ENCODE measurements at regions not wholly inside any gene's neighbourhood (a gene's known extent, or its start where the extent isn't known, plus 50 kb on each side); places are given as distances from the start of the nearest gene placed in this dataset.

- H3K27ac ChIP-seq (ENCODE audit: low read depth, low read length) = no peak overlapping the region
- H3K4me3 ChIP-seq (ENCODE audit: low read depth in 1 of 2, low read length in 2 of 2) = no peak overlapping the region
- no peaks in the 10 kb centered on the region for H3K36me3 ChIP-seq (ENCODE audit: control insufficient read depth in 1 of 2, insufficient read depth in 2 of 2, low read length in 2 of 2)
- no peaks in the 10 kb centered on the region for H3K27me3 ChIP-seq (ENCODE audit: control insufficient read depth in 1 of 2, insufficient read depth in 2 of 2, low read length in 2 of 2)
- no peaks in the 10 kb centered on the region for H3K9me3 ChIP-seq (ENCODE audit: control insufficient read depth in 1 of 2, low read length in 2 of 2)
- H3K4me1 ChIP-seq (ENCODE audit: control insufficient read depth in 1 of 2, insufficient read depth in 2 of 2, low read length in 2 of 2) = no peaks in the 10 kb centered on the region
- no peak overlapping the region for H3K9ac ChIP-seq (ENCODE audit: low read depth in 1 of 2, low read length in 2 of 2)
Measured at GRCh38 chr6:19968201-19968600, 131.0 kb downstream of the ID4 start.

DNA sequence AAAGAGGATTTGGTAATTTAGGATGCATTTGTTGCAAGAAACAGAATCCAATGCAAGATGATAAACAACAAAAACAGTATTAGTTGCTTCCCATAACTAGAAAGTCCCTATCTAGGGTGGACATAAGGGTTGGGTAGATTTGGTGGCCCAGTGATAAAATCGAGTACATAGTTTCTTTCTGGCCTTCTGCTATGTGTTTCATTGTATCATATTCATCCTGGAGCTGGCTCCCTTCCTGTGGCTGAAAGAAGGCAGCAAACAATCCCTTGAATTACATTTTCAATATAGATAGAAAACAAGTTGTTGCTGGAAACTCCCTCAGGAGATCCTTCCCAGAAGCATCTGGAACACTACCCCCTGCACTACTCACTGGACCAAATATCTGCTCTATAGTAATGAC, 135.1 kb downstream of the ID4 start:
- no peaks in the 10 kb centered on the region for H3K36me3 ChIP-seq (ENCODE audit: control insufficient read depth in 1 of 2, insufficient read depth in 2 of 2, low read length in 2 of 2)
- H3K4me3 ChIP-seq (ENCODE audit: low read depth in 1 of 2, low read length in 2 of 2) = no peak overlapping the region
- H3K9ac ChIP-seq (ENCODE audit: low read depth in 1 of 2, low read length in 2 of 2) = no peak overlapping the region
- H3K4me1 ChIP-seq (ENCODE audit: control insufficient read depth in 1 of 2, insufficient read depth in 2 of 2, low read length in 2 of 2) = no peaks in the 10 kb centered on the region
- H3K27ac ChIP-seq (ENCODE audit: low read depth, low read length) = no peak overlapping the region
- no peaks in the 10 kb centered on the region for H3K27me3 ChIP-seq (ENCODE audit: control insufficient read depth in 1 of 2, insufficient read depth in 2 of 2, low read length in 2 of 2)
- H3K9me3 ChIP-seq (ENCODE audit: control insufficient read depth in 1 of 2, low read length in 2 of 2) = no peaks in the 10 kb centered on the region

- Histone ChIP-seq H3K27ac (ENCODE audit: low read depth, low read length) (no peak overlapping the region), H3K9me3 (ENCODE audit: control insufficient read depth in 1 of 2, low read length in 2 of 2) (no peaks in the 10 kb centered on the region), H3K4me3 (ENCODE audit: low read depth in 1 of 2, low read length in 2 of 2) (no peak overlapping the region), H3K36me3 (ENCODE audit: control insufficient read depth in 1 of 2, insufficient read depth in 2 of 2, low read length in 2 of 2) (no peaks in the 10 kb centered on the region), H3K4me1 (ENCODE audit: control insufficient read depth in 1 of 2, insufficient read depth in 2 of 2, low read length in 2 of 2) (no peaks in the 10 kb centered on the region), H3K27me3 (ENCODE audit: control insufficient read depth in 1 of 2, insufficient read depth in 2 of 2, low read length in 2 of 2) (no peaks in the 10 kb centered on the region), H3K9ac (ENCODE audit: low read depth in 1 of 2, low read length in 2 of 2) (no peak overlapping the region)
Measured at GRCh38 chr6:19976411-19977129, 139.4 kb downstream of the ID4 start.

GRCh38 chr6:19979059-19979458, 141.9 kb downstream of the ID4 start:
- Histone ChIP-seq H3K36me3 (ENCODE audit: control insufficient read depth in 1 of 2, insufficient read depth in 2 of 2, low read length in 2 of 2) (no peaks in the 10 kb centered on the region), H3K4me1 (ENCODE audit: control insufficient read depth in 1 of 2, insufficient read depth in 2 of 2, low read length in 2 of 2) (no peaks in the 10 kb centered on the region), H3K9me3 (ENCODE audit: control insufficient read depth in 1 of 2, low read length in 2 of 2) (no peaks in the 10 kb centered on the region), H3K27me3 (ENCODE audit: control insufficient read depth in 1 of 2, insufficient read depth in 2 of 2, low read length in 2 of 2) (no peaks in the 10 kb centered on the region), H3K27ac (ENCODE audit: low read depth, low read length) (no peak overlapping the region), H3K4me3 (ENCODE audit: low read depth in 1 of 2, low read length in 2 of 2) (no peak overlapping the region), H3K9ac (ENCODE audit: low read depth in 1 of 2, low read length in 2 of 2) (no peak overlapping the region)

DNA sequence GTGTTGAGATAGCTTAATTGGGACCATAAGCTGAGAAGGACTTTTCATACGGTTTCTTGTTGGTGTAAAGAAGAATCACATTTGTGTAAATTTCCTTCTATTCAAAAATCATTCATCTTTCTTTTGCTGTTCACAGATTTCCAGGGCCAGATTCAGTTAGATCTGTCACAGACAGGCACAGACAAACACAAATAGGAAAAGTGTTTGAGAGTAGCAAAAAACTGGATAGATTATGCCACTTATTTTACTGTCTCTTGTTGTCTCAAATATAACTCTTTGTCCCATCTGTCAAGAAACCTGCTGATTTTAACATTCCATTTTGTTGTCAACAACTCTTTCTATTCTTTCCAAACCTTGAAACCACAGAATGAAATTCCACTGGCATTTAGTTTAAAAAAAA, 142.8 kb downstream of the ID4 start:
- Histone ChIP-seq H3K9ac (ENCODE audit: low read depth in 1 of 2, low read length in 2 of 2) (no peak overlapping the region), H3K36me3 (ENCODE audit: control insufficient read depth in 1 of 2, insufficient read depth in 2 of 2, low read length in 2 of 2) (no peaks in the 10 kb centered on the region), H3K4me1 (ENCODE audit: control insufficient read depth in 1 of 2, insufficient read depth in 2 of 2, low read length in 2 of 2) (no peaks in the 10 kb centered on the region), H3K27ac (ENCODE audit: low read depth, low read length) (no peak overlapping the region), H3K27me3 (ENCODE audit: control insufficient read depth in 1 of 2, insufficient read depth in 2 of 2, low read length in 2 of 2) (no peaks in the 10 kb centered on the region), H3K4me3 (ENCODE audit: low read depth in 1 of 2, low read length in 2 of 2) (no peak overlapping the region), H3K9me3 (ENCODE audit: control insufficient read depth in 1 of 2, low read length in 2 of 2) (no peaks in the 10 kb centered on the region)

DNA sequence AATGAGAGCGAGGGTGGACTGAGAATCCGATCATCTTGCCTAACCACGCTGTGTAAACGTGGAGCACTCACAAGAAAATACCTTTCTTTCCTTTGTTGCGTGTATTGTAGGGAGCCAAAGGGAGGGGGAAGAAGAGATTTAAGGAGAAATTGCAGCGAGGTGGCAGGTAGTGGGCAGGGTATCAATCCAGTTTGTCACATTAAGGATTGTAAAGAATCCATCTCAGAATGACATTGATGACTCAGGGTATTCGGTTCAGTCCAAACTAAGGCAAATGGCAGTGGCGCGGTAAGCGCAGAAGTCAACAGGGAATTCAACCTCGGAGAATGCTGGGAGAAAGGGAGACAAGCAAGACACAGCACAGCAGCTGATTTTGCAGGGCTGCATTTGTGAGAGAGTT, 146.2 kb downstream of the ID4 start:
- H3K4me3 ChIP-seq (ENCODE audit: low read depth in 1 of 2, low read length in 2 of 2) = no peak overlapping the region
- no peak overlapping the region for H3K27ac ChIP-seq (ENCODE audit: low read depth, low read length)
- no peaks in the 10 kb centered on the region for H3K4me1 ChIP-seq (ENCODE audit: control insufficient read depth in 1 of 2, insufficient read depth in 2 of 2, low read length in 2 of 2)
- H3K9me3 ChIP-seq (ENCODE audit: control insufficient read depth in 1 of 2, low read length in 2 of 2) = no peaks in the 10 kb centered on the region
- H3K36me3 ChIP-seq (ENCODE audit: control insufficient read depth in 1 of 2, insufficient read depth in 2 of 2, low read length in 2 of 2) = no peaks in the 10 kb centered on the region
- H3K9ac ChIP-seq (ENCODE audit: low read depth in 1 of 2, low read length in 2 of 2) = no peak overlapping the region
- H3K27me3 ChIP-seq (ENCODE audit: control insufficient read depth in 1 of 2, insufficient read depth in 2 of 2, low read length in 2 of 2) = no peaks in the 10 kb centered on the region

GRCh38 chr6:19986691-19987438, 149.7 kb downstream of the ID4 start:
- Histone ChIP-seq H3K27me3 (ENCODE audit: control insufficient read depth in 1 of 2, insufficient read depth in 2 of 2, low read length in 2 of 2) (no peaks in the 10 kb centered on the region), H3K4me1 (ENCODE audit: control insufficient read depth in 1 of 2, insufficient read depth in 2 of 2, low read length in 2 of 2) (no peaks in the 10 kb centered on the region), H3K36me3 (ENCODE audit: control insufficient read depth in 1 of 2, insufficient read depth in 2 of 2, low read length in 2 of 2) (no peaks in the 10 kb centered on the region), H3K9ac (ENCODE audit: low read depth in 1 of 2, low read length in 2 of 2) (no peak overlapping the region), H3K27ac (ENCODE audit: low read depth, low read length) (no peak overlapping the region), H3K4me3 (ENCODE audit: low read depth in 1 of 2, low read length in 2 of 2) (no peak overlapping the region), H3K9me3 (ENCODE audit: control insufficient read depth in 1 of 2, low read length in 2 of 2) (no peaks in the 10 kb centered on the region)

DNA sequence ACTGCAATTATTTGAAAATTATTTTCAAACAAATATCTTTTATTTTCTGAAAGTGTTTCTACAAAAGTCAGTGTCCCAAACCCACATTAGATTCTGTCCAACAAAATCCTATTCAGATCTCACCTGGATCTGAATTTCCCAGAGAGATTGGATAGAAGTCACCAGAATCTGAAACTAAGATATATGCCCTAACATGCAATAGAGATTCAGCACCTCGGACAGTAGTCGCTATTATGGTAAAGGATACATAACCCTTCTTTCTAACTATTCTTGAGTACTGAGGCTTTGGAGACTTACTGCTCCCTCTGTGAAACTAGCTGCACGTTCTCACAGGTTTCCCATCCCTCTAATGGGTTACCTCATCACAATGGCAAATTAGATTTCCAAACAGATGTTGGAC, 151.4 kb downstream of the ID4 start:
- Histone ChIP-seq H3K9ac (ENCODE audit: low read depth in 1 of 2, low read length in 2 of 2) (no peak overlapping the region), H3K36me3 (ENCODE audit: control insufficient read depth in 1 of 2, insufficient read depth in 2 of 2, low read length in 2 of 2) (no peaks in the 10 kb centered on the region), H3K27ac (ENCODE audit: low read depth, low read length) (no peak overlapping the region), H3K4me3 (ENCODE audit: low read depth in 1 of 2, low read length in 2 of 2) (no peak overlapping the region), H3K4me1 (ENCODE audit: control insufficient read depth in 1 of 2, insufficient read depth in 2 of 2, low read length in 2 of 2) (no peaks in the 10 kb centered on the region), H3K9me3 (ENCODE audit: control insufficient read depth in 1 of 2, low read length in 2 of 2) (no peaks in the 10 kb centered on the region), H3K27me3 (ENCODE audit: control insufficient read depth in 1 of 2, insufficient read depth in 2 of 2, low read length in 2 of 2) (no peaks in the 10 kb centered on the region)

DNA sequence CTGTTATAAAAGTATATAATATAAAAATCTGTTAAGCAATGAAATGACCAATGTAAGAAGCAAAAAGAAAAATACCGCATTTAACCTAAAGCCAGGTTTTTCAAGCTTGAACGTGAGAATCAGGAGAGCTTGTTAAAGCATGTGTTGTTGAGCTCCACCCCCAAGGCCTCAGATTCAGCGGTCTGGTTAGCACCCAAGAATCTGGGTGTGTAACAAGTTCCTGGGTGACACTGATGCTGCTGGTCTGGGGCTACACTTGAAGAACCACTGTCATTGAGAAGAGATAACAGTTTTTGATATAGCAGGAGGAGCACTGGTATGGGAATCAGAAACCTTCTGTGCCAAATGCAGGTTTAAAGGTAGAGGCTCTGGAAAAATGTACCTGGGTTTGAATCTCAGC, 154.0 kb downstream of the ID4 start:
- Histone ChIP-seq H3K9me3 (ENCODE audit: control insufficient read depth in 1 of 2, low read length in 2 of 2) (no peaks in the 10 kb centered on the region), H3K27ac (ENCODE audit: low read depth, low read length) (no peak overlapping the region), H3K9ac (ENCODE audit: low read depth in 1 of 2, low read length in 2 of 2) (no peak overlapping the region), H3K27me3 (ENCODE audit: control insufficient read depth in 1 of 2, insufficient read depth in 2 of 2, low read length in 2 of 2) (no peaks in the 10 kb centered on the region), H3K4me3 (ENCODE audit: low read depth in 1 of 2, low read length in 2 of 2) (no peak overlapping the region), H3K4me1 (ENCODE audit: control insufficient read depth in 1 of 2, insufficient read depth in 2 of 2, low read length in 2 of 2) (no peaks in the 10 kb centered on the region), H3K36me3 (ENCODE audit: control insufficient read depth in 1 of 2, insufficient read depth in 2 of 2, low read length in 2 of 2) (no peaks in the 10 kb centered on the region)

DNA sequence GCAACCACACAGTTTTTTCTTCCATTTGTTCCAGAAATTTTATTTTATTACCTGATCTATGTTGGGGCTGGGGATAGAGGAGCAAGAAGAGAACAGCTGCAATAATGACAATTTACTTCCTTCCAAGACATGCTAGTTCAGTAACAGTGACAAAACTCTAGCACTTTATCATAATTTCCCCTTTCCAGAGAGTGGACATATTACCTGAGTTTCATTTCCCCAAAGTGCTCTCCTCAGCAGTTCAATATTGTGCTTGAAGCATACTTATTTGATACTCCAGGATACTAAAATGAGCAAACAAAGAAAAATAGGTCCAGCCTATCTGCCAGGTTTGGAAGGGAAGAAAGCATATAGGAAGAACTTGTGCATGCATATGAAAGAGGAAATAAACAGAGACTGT, 157.7 kb downstream of the ID4 start:
- no peaks in the 10 kb centered on the region for H3K27me3 ChIP-seq (ENCODE audit: control insufficient read depth in 1 of 2, insufficient read depth in 2 of 2, low read length in 2 of 2)
- no peaks in the 10 kb centered on the region for H3K4me1 ChIP-seq (ENCODE audit: control insufficient read depth in 1 of 2, insufficient read depth in 2 of 2, low read length in 2 of 2)
- no peaks in the 10 kb centered on the region for H3K36me3 ChIP-seq (ENCODE audit: control insufficient read depth in 1 of 2, insufficient read depth in 2 of 2, low read length in 2 of 2)
- no peak overlapping the region for H3K4me3 ChIP-seq (ENCODE audit: low read depth in 1 of 2, low read length in 2 of 2)
- no peaks in the 10 kb centered on the region for H3K9me3 ChIP-seq (ENCODE audit: control insufficient read depth in 1 of 2, low read length in 2 of 2)
- H3K27ac ChIP-seq (ENCODE audit: low read depth, low read length) = no peak overlapping the region
- no peak overlapping the region for H3K9ac ChIP-seq (ENCODE audit: low read depth in 1 of 2, low read length in 2 of 2)
